ENCODE measurements at regions not wholly inside any gene's neighbourhood (a gene's known extent, or its start where the extent isn't known, plus 50 kb on each side); places are given as distances from the start of the nearest gene placed in this dataset.

- TF ChIP-seq EZH2 (IDR thresholded peaks at IDR 0.05; ENCODE audit: borderline replicate concordance, low read length) (no peak), CTCF (IDR thresholded peaks at IDR 0.05; ENCODE audit: low read length) (no peak)
Measured at GRCh38 chr17:33901085-33901484, 354.0 kb upstream of the CCL2 start.
